DND-41 (cell line): ENCODE measurements at regions not wholly inside any gene's neighbourhood (a gene's known extent, or its start where the extent isn't known, plus 50 kb on each side); places are given as distances from the start of the nearest gene placed in this dataset.
"Not testable (repeated sequence)": the region's sequence is repeated elsewhere in the genome, so short reads cannot be mapped to it uniquely, and the experiment has no call there.

Source experiments
- EZH2 ChIP-seq: IDR thresholded peaks from 3 replicates; pipeline ENCODE4 v1.6.1; 2012; ENCODE audit warnings: borderline replicate concordance, low read depth, mild to moderate bottlenecking, moderate library complexity, low read length, inconsistent platforms; ENCODE audit not compliant: severe bottlenecking
- TF ChIP-seq, protein P1 (sequence below): IDR thresholded peaks from 2 replicates; pipeline ENCODE4 v1.5.1; 2012; ENCODE audit warnings: borderline replicate concordance, low read length, moderate library complexity, mild to moderate bottlenecking; ENCODE audit not compliant: poor library complexity, severe bottlenecking; ENCODE audit errors: extremely low read depth

DNA sequence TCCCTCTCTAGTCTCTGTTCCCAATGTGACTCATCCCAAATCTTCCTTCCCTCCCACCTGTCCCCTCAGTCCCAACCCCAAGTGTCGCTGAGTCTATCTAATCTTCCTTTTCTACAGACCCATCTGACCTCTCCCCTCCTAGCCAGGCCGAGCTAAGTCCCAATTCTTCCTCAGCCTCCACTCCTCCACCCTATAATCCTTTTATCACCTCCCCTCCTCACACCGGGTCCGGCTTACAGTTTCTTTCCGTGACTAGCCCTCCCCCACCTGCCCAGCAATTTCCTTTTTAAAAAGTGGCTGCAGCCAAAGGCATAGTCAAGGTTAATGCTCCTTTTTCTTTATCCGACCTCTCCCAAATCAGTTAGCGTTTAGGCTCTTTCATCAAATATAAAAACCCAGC lies 541.0 kb upstream of the CRIM1 start:
- TF ChIP-seq, protein P1, sequence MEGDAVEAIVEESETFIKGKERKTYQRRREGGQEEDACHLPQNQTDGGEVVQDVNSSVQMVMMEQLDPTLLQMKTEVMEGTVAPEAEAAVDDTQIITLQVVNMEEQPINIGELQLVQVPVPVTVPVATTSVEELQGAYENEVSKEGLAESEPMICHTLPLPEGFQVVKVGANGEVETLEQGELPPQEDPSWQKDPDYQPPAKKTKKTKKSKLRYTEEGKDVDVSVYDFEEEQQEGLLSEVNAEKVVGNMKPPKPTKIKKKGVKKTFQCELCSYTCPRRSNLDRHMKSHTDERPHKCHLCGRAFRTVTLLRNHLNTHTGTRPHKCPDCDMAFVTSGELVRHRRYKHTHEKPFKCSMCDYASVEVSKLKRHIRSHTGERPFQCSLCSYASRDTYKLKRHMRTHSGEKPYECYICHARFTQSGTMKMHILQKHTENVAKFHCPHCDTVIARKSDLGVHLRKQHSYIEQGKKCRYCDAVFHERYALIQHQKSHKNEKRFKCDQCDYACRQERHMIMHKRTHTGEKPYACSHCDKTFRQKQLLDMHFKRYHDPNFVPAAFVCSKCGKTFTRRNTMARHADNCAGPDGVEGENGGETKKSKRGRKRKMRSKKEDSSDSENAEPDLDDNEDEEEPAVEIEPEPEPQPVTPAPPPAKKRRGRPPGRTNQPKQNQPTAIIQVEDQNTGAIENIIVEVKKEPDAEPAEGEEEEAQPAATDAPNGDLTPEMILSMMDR = not testable (repeated sequence)
- TF ChIP-seq EZH2 = not testable (repeated sequence)
